A172 (cell line): ENCODE measurements at regions not wholly inside any gene's neighbourhood (a gene's known extent, or its start where the extent isn't known, plus 50 kb on each side); places are given as distances from the start of the nearest gene placed in this dataset.

Source experiments
- DNase-seq: peaks from one replicate; pipeline ENCODE4 v3.0.0-alpha.2; 2015; ENCODE audit warnings: low spot score

GRCh38 chr2:46239175-46239846 lies 57.9 kb upstream of the EPAS1 start:
- no peak for DNase-seq

GRCh38 chr2:46239847-46240181 lies 57.4 kb upstream of the EPAS1 start:
- DNase-seq = no peak

GRCh38 chr2:46241344-46241743 lies 55.9 kb upstream of the EPAS1 start:
- peak; percentile 45 for DNase-seq

GRCh38 chr2:46245869-46246268 lies 51.3 kb upstream of the EPAS1 start:
- no peak for DNase-seq

DNA sequence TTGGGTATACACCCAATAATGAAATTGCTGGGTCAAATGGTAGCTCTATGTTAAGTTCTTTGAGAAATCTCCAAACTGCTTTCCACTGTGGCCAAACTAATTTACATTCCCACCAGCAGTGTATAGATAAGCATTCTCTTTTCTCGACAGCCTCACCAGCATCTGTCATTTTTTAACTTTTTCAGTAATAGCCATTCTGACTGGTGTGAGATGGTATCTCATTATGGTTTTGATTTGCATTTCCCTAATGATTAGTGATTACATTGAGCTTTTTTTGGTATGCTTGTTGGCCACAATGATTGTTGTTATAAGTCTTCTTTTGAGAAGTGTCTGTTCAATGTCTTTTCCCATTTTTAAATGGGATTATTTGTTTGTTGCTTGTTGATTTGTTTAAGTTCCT lies 50.4 kb upstream of the EPAS1 start:
- no peak for DNase-seq
